HCT116 (cell line): ENCODE measurements at regions not wholly inside any gene's neighbourhood (a gene's known extent, or its start where the extent isn't known, plus 50 kb on each side); places are given as distances from the start of the nearest gene placed in this dataset.

Experiments used
- EZH2 ChIP-seq: fragments of 200-600 bp; sonication (generic); IDR thresholded peaks from 2 replicates; pipeline ENCODE4 v1.6.1; 2017; ENCODE audit warnings: antibody characterized with exemption, mixed run types
- EZH2phosphoT487 ChIP-seq: fragments of 200-600 bp; IDR thresholded peaks from 2 replicates; pipeline ENCODE4 v1.6.1; 2018; ENCODE audit warnings: antibody characterized with exemption, borderline replicate concordance
- FOSL1 ChIP-seq: IDR thresholded peaks from 2 replicates; pipeline ENCODE4 v1.6.1; 2012; ENCODE audit warnings: low read depth
- POLR2A ChIP-seq: IDR thresholded peaks from 2 replicates; pipeline ENCODE4 v1.7.0; 2011; ENCODE audit warnings: borderline replicate concordance; ENCODE audit not compliant: insufficient read depth, insufficient read length; ENCODE audit errors: extremely low read depth
- POLR2AphosphoS5 ChIP-seq: IDR thresholded peaks from 2 replicates; pipeline ENCODE4 v1.6.1; 2011; ENCODE audit warnings: mild to moderate bottlenecking, low read depth, low read length, moderate library complexity
- TCF7L2 ChIP-seq: IDR thresholded peaks from 2 replicates; pipeline ENCODE4 v1.7.0; 2011; ENCODE audit warnings: borderline replicate concordance, inconsistent platforms; ENCODE audit not compliant: insufficient read depth, insufficient read length; ENCODE audit errors: extremely low read depth
- ZNF274 ChIP-seq: fragments of 200-500 bp; sonication (Bioruptor generic); IDR thresholded peaks from 2 replicates; pipeline ENCODE4 v1.6.1; 2014; ENCODE audit warnings: mild to moderate bottlenecking, low read depth, low read length, inconsistent platforms
- TF ChIP-seq, protein P1 (sequence below), 3 experiments: fragments of 200-600 bp in 1 of 3; sonication (generic) in 1 of 3; IDR thresholded peaks in 2 of 3; conservative IDR thresholded peaks in 1 of 3; 2 replicates each; pipeline ENCODE4 v1.5.1; 2012 to 2017; ENCODE audit warnings: low read depth in 2 of 3, low read length in 2 of 3, antibody characterized with exemption in 1 of 3, borderline replicate concordance in 1 of 3, control low read depth in 1 of 3, mild to moderate bottlenecking in 1 of 3, mixed read lengths in 1 of 3, mixed run types in 1 of 3, moderate library complexity in 1 of 3; ENCODE audit not compliant: insufficient read depth in 1 of 3
- TF ChIP-seq, protein P2 (sequence below): IDR thresholded peaks from 2 replicates; pipeline ENCODE4 v1.6.1; 2012; ENCODE audit warnings: low read depth

DNA sequence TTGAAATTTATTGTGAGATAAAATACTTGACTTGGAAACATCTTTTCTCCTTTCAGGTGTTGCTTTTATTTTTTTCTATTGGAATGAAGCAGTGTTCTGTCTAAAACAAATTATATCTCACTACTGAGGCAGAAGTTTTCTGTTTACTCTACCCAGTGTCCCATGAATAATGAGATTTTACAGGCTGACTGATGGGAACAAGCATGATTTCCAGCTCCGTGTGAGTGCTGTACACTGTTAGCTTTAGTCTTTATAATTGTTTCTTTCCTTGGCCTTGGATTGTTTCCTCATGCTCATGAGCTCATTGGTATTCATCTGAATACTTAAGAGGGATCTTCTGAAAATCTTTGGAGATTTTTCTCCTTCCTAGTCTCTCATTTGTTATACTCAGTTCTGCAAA lies 2049.5 kb upstream of the PRR20A start:
- TF ChIP-seq POLR2AphosphoS5 (no peak), ZNF274 (no peak), POLR2A (no peak), EZH2 (no peak), EZH2phosphoT487 (no peak), TCF7L2 (no peak), FOSL1 (no peak)
- TF ChIP-seq, protein P1, sequence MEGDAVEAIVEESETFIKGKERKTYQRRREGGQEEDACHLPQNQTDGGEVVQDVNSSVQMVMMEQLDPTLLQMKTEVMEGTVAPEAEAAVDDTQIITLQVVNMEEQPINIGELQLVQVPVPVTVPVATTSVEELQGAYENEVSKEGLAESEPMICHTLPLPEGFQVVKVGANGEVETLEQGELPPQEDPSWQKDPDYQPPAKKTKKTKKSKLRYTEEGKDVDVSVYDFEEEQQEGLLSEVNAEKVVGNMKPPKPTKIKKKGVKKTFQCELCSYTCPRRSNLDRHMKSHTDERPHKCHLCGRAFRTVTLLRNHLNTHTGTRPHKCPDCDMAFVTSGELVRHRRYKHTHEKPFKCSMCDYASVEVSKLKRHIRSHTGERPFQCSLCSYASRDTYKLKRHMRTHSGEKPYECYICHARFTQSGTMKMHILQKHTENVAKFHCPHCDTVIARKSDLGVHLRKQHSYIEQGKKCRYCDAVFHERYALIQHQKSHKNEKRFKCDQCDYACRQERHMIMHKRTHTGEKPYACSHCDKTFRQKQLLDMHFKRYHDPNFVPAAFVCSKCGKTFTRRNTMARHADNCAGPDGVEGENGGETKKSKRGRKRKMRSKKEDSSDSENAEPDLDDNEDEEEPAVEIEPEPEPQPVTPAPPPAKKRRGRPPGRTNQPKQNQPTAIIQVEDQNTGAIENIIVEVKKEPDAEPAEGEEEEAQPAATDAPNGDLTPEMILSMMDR (IDR thresholded peaks at IDR 0.05 in 2 of 3, conservative IDR thresholded peaks at IDR 0.05 in 1 of 3; ENCODE audit: borderline replicate concordance in 1 of 3, insufficient read depth in 1 of 3, low read depth in 2 of 3, low read length in 2 of 3): no peak
- TF ChIP-seq, protein P2, sequence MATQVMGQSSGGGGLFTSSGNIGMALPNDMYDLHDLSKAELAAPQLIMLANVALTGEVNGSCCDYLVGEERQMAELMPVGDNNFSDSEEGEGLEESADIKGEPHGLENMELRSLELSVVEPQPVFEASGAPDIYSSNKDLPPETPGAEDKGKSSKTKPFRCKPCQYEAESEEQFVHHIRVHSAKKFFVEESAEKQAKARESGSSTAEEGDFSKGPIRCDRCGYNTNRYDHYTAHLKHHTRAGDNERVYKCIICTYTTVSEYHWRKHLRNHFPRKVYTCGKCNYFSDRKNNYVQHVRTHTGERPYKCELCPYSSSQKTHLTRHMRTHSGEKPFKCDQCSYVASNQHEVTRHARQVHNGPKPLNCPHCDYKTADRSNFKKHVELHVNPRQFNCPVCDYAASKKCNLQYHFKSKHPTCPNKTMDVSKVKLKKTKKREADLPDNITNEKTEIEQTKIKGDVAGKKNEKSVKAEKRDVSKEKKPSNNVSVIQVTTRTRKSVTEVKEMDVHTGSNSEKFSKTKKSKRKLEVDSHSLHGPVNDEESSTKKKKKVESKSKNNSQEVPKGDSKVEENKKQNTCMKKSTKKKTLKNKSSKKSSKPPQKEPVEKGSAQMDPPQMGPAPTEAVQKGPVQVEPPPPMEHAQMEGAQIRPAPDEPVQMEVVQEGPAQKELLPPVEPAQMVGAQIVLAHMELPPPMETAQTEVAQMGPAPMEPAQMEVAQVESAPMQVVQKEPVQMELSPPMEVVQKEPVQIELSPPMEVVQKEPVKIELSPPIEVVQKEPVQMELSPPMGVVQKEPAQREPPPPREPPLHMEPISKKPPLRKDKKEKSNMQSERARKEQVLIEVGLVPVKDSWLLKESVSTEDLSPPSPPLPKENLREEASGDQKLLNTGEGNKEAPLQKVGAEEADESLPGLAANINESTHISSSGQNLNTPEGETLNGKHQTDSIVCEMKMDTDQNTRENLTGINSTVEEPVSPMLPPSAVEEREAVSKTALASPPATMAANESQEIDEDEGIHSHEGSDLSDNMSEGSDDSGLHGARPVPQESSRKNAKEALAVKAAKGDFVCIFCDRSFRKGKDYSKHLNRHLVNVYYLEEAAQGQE: no peak
